ENCODE measurements at regions not wholly inside any gene's neighbourhood (a gene's known extent, or its start where the extent isn't known, plus 50 kb on each side); places are given as distances from the start of the nearest gene placed in this dataset.

DNA sequence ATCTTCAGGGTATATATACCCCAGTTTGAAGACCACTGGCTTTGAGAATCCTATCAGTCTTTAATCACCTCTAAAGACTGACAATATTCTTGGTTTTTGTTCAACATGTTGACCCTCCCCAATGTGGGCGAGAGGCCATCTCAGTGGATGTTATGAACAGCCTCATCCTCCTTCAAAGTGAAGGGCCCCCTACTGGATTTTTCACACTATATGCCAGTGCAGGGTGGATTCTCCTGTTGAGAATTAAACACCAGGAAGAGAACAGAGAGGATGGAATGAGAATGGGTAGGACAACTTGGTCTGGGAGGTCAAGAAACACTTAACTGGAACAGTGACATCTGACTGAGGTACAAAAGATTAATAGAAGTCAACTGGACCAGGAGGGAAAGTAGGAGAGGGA is 327.1 kb downstream of the MAFB start:
- no peak for TF ChIP-seq POLR2AphosphoS5 (IDR thresholded peaks at IDR 0.05; ENCODE audit: low read depth, low read length)
- no peak for TF ChIP-seq TAF1 (IDR thresholded peaks at IDR 0.05; ENCODE audit: low read depth, low read length)
- TF ChIP-seq POLR2A (IDR thresholded peaks at IDR 0.05; ENCODE audit: low read depth, low read length) = no peak
- TF ChIP-seq PAX5 (IDR thresholded peaks at IDR 0.05; ENCODE audit: insufficient read depth, low read length, severe bottlenecking) = no peak
- no peak for TF ChIP-seq POU2F2 (IDR thresholded peaks at IDR 0.05; ENCODE audit: low read depth, low read length)
- TF ChIP-seq SPI1 (IDR thresholded peaks at IDR 0.05; ENCODE audit: low read depth, low read length) = no peak

Measured in GM12891 (cell line).